ENCODE measurements at regions not wholly inside any gene's neighbourhood (a gene's known extent, or its start where the extent isn't known, plus 50 kb on each side); places are given as distances from the start of the nearest gene placed in this dataset.

GRCh38 chr20:11467436-11467835 lies 450.3 kb upstream of the BTBD3 start:
- TF ChIP-seq CTCF (IDR thresholded peaks at IDR 0.05): no peak
- no peak for TF ChIP-seq POLR2A (IDR thresholded peaks at IDR 0.05)

Data from uterus (tissue), 2 donors.